Mucosa of descending colon (tissue), 3 donors: ENCODE measurements at regions not wholly inside any gene's neighbourhood (a gene's known extent, or its start where the extent isn't known, plus 50 kb on each side); places are given as distances from the start of the nearest gene placed in this dataset.

Experiments used
- ATAC-seq: fragments of 200-7000 bp; cut with Tn5 transposase; one replicate; pipeline ENCODE4 v1.9.1; 2020; ENCODE audit warnings: mild to moderate bottlenecking, moderate library complexity
- DNase-seq, 3 donors: peaks; one replicate each; pipeline ENCODE4 v3.0.0-alpha.2; 2020
- H3K36me3 ChIP-seq: fragments of 200-600 bp; one replicate; pipeline ENCODE4 v1.8.0; 2021; ENCODE audit warnings: low read depth, mild to moderate bottlenecking
- H3K4me1 ChIP-seq: fragments of 200-600 bp; one replicate; pipeline ENCODE4 v1.8.0; 2021; ENCODE audit warnings: low read depth, mild to moderate bottlenecking
- H3K4me3 ChIP-seq: fragments of 200-600 bp; one replicate; pipeline ENCODE4 v1.8.0; 2021; ENCODE audit warnings: mild to moderate bottlenecking
- H3K9me3 ChIP-seq: fragments of 200-600 bp; one replicate; pipeline ENCODE4 v1.8.0; 2021; ENCODE audit warnings: mild to moderate bottlenecking
- CTCF ChIP-seq: fragments of 200-600 bp; IDR thresholded peaks from one replicate; pipeline ENCODE4 v1.8.0; 2022; ENCODE audit warnings: antibody characterized with exemption, mild to moderate bottlenecking
- intact Hi-C, 2 donors: fragments of 100-400 bp; cut with DNase I in 1 of 2; cut with micrococcal nuclease in 1 of 2; formaldehyde crosslinking; loops; one replicate each; pipeline versions ENCODE4 v1.11.0 to v1.11.1; 2022; cut with DNase I, micrococcal nuclease
- donor health status: DM: no; HTN: no; CAD: no; lungs with moderate emphysema.
- donor health status: DM: no; HTN: no; CAD: no.
- donor health status: DM: no; HTN: yes; CAD: no.

GRCh38 chr13:34411894-34412293, 530.2 kb upstream of the NBEA start:
- intact Hi-C loops: no loop called here
- Histone ChIP-seq H3K4me1 (no peaks in the 10 kb centered on the region), H3K36me3 (no peaks in the 10 kb centered on the region), H3K4me3 (no peak overlapping the region), H3K9me3 (no peaks in the 10 kb centered on the region)
- no peak for TF ChIP-seq CTCF
- DNase-seq (no peak), ATAC-seq (no peak)

GRCh38 chr13:34412295-34412694, 529.8 kb upstream of the NBEA start:
- no peak for TF ChIP-seq CTCF
- DNase-seq (no peak), ATAC-seq (no peak)
- Histone ChIP-seq H3K36me3 (no peaks in the 10 kb centered on the region), H3K4me1 (no peaks in the 10 kb centered on the region), H3K4me3 (no peak overlapping the region), H3K9me3 (no peaks in the 10 kb centered on the region)
- intact Hi-C loops: no loop called here

- ATAC-seq (no peak), DNase-seq (no peak)
- intact Hi-C loops: no loop called here
- TF ChIP-seq CTCF: no peak
- no peaks in the 10 kb centered on the region for H3K4me1 ChIP-seq
- H3K4me3 ChIP-seq: no peak overlapping the region
- H3K9me3 ChIP-seq: no peaks in the 10 kb centered on the region
- no peaks in the 10 kb centered on the region for H3K36me3 ChIP-seq
These were observed 529.2 kb upstream of the NBEA start for GRCh38 chr13:34412817-34413375.

- no peaks in the 10 kb centered on the region for H3K36me3 ChIP-seq
- TF ChIP-seq CTCF: no peak
- H3K4me1 ChIP-seq: no peaks in the 10 kb centered on the region
- H3K4me3 ChIP-seq: no peak overlapping the region
- H3K9me3 ChIP-seq: no peaks in the 10 kb centered on the region
- intact Hi-C loops: no loop called here
- ATAC-seq (no peak), DNase-seq (no peak)
These were observed 528.4 kb upstream of the NBEA start for GRCh38 chr13:34413538-34414210.

- Histone ChIP-seq H3K9me3 (no peaks in the 10 kb centered on the region), H3K4me3 (no peak overlapping the region), H3K4me1 (no peaks in the 10 kb centered on the region), H3K36me3 (no peaks in the 10 kb centered on the region)
- DNase-seq (no peak), ATAC-seq (no peak)
- no peak for TF ChIP-seq CTCF
- intact Hi-C loops: no loop called here
These were observed 527.5 kb upstream of the NBEA start for GRCh38 chr13:34414616-34415015.
